ENCODE measurements at regions not wholly inside any gene's neighbourhood (a gene's known extent, or its start where the extent isn't known, plus 50 kb on each side); places are given as distances from the start of the nearest gene placed in this dataset.

GRCh38 chr2:149858216-149858615, 270.6 kb upstream of the MMADHC start:
- TF ChIP-seq CTCF (IDR thresholded peaks at IDR 0.05) (no peak), POLR2A (IDR thresholded peaks at IDR 0.05) (no peak)

All from esophagus squamous epithelium (tissue), 4 donors.